ENCODE measurements at regions not wholly inside any gene's neighbourhood (a gene's known extent, or its start where the extent isn't known, plus 50 kb on each side); places are given as distances from the start of the nearest gene placed in this dataset.
A peak's percentile ranks its signal among the peaks of the same experiment; 100 is the strongest.
"Not testable (repeated sequence)": the region's sequence is repeated elsewhere in the genome, so short reads cannot be mapped to it uniquely, and the experiment has no call there.

DNA sequence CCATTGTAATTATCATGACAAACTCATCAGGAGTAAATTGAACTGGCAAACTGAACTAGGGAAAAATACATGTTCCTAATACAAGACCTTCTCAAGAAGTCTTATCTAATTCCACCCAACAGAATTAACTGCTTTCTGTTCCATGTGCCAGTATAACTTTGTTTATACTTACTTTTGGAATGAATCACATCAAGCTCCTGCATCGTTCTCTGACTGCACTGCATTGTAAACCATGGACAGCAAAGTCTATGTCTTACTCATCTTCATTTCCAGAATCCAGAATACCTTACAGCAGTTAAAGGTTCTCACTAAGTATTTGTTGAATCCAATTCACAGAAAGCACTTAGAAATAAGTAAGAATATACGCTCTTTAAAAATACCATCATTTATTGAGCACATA lies 102.8 kb downstream of the PLK2 start:
- no peak for ATAC-seq

GRCh38 chr5:58356662-58357061 lies 103.2 kb downstream of the PLK2 start:
- no peak for ATAC-seq

GRCh38 chr5:58354827-58355226 lies 105.1 kb downstream of the PLK2 start:
- ATAC-seq = no peak

DNA sequence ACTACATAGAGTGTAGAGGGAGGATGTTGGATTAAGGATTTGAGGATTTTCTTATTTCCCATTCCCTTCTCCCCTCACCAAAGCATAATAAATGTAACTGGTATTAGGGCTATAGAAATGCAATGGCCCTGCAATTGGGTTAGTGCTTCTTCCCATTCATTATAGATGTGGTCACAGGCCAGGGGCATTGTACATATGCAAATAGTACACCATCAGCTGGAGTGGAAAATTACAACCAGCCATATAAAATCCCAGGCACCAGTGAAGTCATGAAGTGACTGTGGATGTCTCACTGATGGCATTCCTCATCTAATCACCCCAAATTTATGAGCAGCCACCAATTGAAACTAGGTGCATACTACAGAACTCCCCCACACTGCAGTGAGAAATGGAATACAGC lies 105.9 kb downstream of the PLK2 start:
- ATAC-seq = no peak

DNA sequence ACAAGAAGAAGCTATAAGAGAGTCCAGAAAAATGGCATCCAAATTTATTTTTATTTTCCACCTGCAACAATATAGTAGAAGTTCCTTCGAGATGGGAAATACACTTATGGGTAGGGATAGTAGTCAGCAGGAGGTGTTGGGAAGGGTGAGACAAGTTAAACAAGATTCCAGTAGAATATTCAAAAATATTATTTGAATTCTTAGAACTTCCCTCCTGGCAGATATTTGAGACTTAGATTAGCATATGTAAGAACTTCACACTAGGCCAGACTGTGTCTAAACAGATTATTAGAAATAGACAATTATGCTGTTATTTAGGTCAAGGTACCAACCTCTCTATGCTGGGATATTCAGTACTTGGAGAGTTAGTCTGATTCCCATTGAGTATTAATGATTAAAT lies 108.7 kb downstream of the PLK2 start:
- no peak for ATAC-seq

DNA sequence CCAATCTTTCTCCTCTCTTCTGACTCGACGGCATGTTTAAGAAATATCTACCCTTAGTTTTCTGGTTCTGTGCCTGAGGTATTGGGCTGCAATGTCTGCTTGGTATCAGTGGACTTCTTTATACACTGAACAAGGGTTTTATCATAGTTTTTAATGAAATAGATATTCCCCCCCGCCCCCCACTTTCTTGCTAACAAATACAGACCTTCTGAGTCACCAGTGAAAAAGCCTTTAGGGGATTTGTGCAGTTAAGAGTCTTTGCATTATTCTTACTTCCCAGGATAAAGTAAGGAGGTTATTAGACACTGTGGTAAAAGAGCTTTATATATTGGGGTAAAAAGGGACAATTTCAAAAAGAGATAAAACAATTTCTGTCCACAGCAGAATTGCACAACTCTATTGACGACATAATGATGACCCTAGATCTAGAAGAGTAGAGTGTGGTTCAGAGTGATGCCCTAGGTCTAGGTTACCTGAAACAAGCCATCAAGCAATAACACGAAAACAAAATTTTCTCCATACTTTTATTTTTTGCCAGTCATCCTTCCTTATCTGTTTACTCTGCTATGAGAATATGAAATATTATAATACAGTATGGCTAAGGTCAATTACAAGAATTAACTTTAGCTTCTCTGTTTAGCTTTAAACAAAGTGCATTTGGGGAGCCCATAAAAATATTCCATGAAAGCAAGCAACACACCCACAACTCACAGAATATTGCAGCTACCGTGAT lies 110.7 kb downstream of the PLK2 start:
- ATAC-seq = no peak

GRCh38 chr5:58346041-58346440 lies 113.8 kb downstream of the PLK2 start:
- no peak for ATAC-seq

DNA sequence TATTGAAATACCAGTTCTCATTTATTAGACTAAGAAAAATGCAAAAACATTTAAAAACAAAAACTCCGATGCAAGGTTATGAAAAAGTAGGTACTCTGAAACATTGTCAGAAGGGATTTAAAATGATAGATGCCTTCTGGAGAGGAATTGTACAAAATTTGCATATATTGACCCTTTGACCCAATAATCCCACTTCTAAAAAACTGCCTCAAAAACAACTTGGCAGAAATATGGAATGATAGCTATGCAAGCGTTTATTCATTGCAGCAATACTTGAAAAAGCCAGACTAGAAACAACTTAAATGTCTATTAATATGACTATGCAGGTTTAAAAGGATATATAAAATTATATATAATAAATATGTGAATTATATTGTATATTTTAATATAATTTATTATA lies 118.4 kb downstream of the PLK2 start:
- ATAC-seq = no peak

DNA sequence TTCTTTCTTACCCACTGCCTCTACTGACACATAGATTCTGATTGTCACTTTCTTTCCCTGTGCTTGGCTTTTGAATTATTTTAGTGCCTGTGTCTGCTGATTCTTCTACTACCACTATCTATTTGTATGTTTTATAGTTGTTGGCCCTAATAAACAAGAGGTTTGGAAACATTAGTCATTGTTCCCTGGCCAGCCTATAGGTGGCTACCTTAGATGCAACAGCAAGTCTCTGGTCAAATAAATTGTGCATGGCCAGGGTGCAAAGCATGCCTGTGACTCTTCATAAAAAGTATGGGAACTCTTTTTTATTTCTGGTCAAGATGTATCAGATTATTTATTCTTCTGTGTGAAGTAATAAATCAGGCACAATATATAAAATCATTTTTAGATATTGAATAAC lies 124.4 kb downstream of the PLK2 start:
- no peak for ATAC-seq

DNA sequence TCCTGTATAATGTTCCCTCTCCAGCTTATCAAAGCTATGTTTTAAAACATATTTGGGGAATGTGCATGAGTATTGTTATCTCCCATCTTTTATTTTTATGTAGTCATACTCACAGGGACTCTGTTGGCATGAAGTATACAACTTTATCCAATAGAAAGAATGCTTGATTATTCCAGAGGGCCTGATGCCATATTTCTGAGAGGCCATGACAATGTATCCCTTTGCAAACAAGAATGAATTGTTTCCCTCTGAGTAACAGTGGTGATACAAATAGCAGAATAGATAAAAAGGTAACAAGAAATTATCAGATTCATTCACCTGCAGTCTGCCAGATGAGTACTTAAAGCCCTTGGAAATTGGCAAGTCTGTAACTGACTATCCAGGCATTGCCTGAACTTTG lies 125.9 kb downstream of the PLK2 start:
- ATAC-seq = no peak

DNA sequence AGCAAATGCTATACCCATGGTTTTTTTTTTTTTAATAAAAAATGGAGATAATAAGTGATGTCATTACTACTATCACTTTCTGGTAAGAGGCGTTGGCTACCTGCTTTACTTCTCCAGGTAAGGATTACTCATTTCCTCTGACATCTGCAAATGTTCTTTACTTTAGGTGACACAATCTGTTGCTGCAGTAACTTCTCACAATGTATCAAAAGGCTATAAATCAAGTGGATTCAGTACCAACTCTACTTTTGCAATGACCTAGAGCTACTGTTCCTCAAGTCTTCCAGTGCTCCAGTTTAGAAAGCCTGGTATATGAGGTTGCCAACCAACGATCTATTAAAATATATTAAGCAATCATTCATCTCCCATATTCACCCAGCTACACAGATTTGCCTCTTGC lies 129.1 kb downstream of the PLK2 start:
- ATAC-seq = no peak

GRCh38 chr5:58327289-58327688 lies 132.6 kb downstream of the PLK2 start:
- peak in 1 of 2 donors; percentile 6 for ATAC-seq

DNA sequence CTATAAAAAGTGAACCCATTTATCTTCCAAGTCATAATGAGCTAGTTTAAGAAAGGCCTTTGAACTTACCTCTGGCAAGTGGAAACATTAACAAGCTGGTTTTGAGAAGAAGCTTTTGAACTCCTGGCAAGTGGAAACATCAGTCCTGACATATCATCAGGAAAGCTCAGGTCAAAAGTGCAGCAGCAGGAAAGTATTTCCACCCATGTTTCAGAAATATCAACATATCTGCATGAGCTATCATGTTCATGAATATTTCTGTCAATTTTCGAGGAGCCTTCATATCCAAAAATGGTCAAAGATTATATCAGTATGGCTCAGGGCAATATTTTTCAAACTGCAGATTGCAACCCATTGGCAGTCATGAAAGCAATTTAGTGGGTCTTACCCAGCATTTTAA lies 133.9 kb downstream of the PLK2 start:
- no peak for ATAC-seq

DNA sequence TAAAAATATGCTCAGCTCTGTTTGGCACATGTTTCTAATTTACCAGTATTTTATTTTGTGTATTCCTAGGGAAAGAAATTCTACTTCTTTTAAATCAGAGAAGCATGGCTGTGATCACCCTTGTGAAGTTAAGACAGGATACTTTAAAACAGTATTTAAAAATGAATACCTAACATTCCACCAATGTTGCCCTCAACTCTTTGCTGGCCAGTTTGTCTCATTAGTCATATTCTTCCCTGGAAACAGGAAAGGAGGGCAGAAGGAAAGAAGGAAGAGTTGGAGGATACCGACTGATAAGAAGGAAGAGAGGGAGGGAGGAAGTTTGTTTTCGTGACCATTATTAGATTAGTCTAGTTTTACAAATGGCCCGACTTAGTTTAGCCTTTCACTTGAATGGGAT lies 137.4 kb downstream of the PLK2 start:
- no peak for ATAC-seq

DNA sequence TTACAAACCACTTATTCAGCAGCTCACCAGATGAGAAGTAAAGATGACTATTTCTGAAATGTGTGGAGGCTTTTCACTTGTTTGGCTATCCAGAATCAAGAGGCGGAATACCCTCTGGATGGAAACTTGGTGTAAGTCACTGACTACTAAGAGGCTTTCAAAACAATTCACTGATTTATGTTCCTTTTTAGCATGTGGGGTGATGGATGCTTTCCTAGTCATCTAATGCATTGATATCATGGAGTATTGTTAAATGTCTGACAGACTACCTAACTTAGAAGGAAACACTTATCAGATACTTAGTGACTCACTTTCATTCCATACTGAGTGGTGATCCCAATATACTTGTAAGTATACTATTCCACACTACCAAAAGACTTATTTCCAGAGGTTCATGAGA lies 141.4 kb downstream of the PLK2 start:
- ATAC-seq = no peak

DNA sequence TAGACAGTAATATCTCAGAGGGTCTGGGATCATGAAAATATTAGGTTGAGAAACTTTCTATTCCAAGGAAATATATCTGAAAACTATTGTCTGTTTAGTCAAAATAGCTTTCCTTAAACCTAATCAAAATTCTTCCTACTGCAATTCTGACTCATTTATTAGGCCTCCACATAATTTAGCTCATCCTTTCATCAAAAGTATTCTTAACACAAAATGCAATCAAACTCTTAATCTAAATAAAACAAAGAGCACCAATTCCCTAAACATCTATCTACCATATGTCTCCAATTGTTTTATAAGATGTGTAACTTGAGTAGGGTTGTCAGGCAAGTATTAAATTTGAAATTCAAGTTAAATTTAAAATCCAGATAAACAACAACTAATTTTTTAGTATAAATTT lies 142.1 kb downstream of the PLK2 start:
- ATAC-seq = no peak

DNA sequence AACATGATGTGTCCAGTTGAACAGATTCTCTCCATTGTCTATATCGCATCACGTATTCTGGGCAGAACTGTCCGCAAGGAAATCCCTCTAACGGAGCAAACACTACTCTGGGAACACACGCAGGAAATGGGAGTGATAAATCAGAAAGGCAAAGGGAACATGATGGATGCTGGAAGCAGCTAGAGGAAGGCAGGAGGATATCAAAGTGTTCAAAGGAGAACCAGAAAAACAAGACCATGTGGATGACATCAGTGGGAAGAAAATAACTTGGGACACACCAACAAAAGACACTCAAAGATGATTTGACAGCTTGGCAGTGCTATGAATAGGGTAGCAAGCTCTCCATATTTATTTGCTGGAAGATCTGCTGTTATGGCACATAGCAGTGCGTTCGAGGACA lies 142.9 kb downstream of the PLK2 start:
- ATAC-seq = no peak

- ATAC-seq = no peak
Observed at GRCh38 chr5:58315794-58316193, 144.1 kb downstream of the PLK2 start.

GRCh38 chr5:58314356-58315210 lies 145.3 kb downstream of the PLK2 start:
- no peak for ATAC-seq

GRCh38 chr5:58312299-58312698 lies 147.6 kb downstream of the PLK2 start:
- no peak for ATAC-seq

DNA sequence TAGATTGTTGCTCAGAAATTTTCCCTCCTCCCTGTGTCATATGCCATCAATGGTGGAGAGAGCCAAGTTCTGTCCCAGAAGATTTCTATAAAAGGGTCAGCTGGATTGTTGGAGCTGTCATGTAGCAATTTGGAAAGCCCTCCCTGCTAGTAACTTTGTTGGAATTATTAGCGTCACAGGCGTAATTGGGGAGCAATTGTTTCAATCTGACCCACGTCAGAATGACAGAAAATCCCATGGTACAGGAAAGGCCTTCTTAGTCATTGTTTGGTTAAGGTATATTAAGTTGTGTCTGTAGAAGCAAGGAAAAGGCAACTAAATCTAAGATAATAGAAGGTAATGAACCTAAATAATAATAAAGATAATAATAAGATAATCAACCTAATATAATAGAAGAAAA lies 148.4 kb downstream of the PLK2 start:
- no peak for ATAC-seq

GRCh38 chr5:58308384-58308783 lies 151.5 kb downstream of the PLK2 start:
- not testable (repeated sequence) for ATAC-seq

- ATAC-seq = no peak
Observed at GRCh38 chr5:58300346-58300895, 159.5 kb downstream of the PLK2 start.

DNA sequence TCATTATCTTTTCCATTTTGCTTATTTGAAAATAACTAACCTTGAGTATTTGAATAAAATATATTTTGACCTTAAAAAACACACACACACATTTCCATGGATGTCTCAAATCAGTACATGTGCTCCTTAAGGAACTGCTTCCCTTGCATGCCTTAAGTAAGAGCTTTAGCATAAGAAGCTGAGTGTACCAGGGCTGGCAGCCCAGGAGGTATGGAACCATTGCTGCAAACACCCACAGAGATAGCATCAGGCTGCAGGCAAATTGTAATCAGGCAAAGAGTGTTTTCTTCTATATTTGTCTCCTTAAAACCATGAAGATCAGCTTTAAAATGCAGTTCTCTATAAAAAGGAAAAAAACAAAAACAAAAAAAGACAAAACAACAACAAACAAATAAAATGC lies 160.6 kb downstream of the PLK2 start:
- ATAC-seq = no peak
